Heart left ventricle (tissue), 13 donors: ENCODE measurements at regions not wholly inside any gene's neighbourhood (a gene's known extent, or its start where the extent isn't known, plus 50 kb on each side); places are given as distances from the start of the nearest gene placed in this dataset.

Experiments
- CTCF ChIP-seq, 12 donors: fragments of 200-600 bp; sonication (generic) in 4 of 12; IDR thresholded peaks; one replicate each; pipeline versions ENCODE4 v1.5.0 to v1.8.0; 2018 to 2022; ENCODE audit warnings: antibody characterized with exemption in 12 of 12, mild to moderate bottlenecking in 5 of 12
- POLR2A ChIP-seq, 2 donors: fragments of 450-650 bp; IDR thresholded peaks; one replicate each; pipeline ENCODE4 v1.6.1; 2017; ENCODE audit warnings: antibody characterized with exemption in 2 of 2, mild to moderate bottlenecking in 2 of 2, moderate library complexity in 2 of 2
- donor health status: ischemic (EF 13 %, LVEDD 7.1; RV severe dilation, severe dysfunction).
- donor health status: DM: no; HTN: yes; CAD: no.
- donor health status: DM: no; HTN: no; CAD: no.
- donor health status: ischemic (EF 25% LVEDD 6.9; RV normal size, moderate dysfunction).
- donor health status: ischemic (EF 25% LVEDD 5.7; RV mildly dilated, moderate dysfunction).
- donor health status: ischemic (EF 35%, LVEDD 5.7; RV mildly dilated, moderate dysfunction).
- donor health status: nonischemic (EF 11% LVEDD 7.7; RV severe dilation, severe dysfunction).
- donor health status: DM: yes; HTN: yes; CAD: no.
- donor health status: PGD.
- donor health status: ischemic (EF 29% LVEDD 5.4; RV normal size, mild dysfunction).
- donor health status: nonischemic (EF 23%, LVEDD 6.1; RV moderate dilation, normal function).

- TF ChIP-seq CTCF (IDR thresholded peaks at IDR 0.05) (no peak), POLR2A (IDR thresholded peaks at IDR 0.05) (no peak)
Measured at GRCh38 chr1:181906631-181907030, 154.9 kb downstream of the ZNF648 start.
